GM20431 (cell line): ENCODE measurements at regions not wholly inside any gene's neighbourhood (a gene's known extent, or its start where the extent isn't known, plus 50 kb on each side); places are given as distances from the start of the nearest gene placed in this dataset.

Source experiments
- in situ Hi-C: fragments of 300-500 bp; cut with MseI, MboI; formaldehyde crosslinking; loops from one replicate; pipeline ENCODE4 v1.15.0; 2020; ENCODE audit warnings: low sequenced_read_pairs; ENCODE audit not compliant: unreplicated experiment

DNA sequence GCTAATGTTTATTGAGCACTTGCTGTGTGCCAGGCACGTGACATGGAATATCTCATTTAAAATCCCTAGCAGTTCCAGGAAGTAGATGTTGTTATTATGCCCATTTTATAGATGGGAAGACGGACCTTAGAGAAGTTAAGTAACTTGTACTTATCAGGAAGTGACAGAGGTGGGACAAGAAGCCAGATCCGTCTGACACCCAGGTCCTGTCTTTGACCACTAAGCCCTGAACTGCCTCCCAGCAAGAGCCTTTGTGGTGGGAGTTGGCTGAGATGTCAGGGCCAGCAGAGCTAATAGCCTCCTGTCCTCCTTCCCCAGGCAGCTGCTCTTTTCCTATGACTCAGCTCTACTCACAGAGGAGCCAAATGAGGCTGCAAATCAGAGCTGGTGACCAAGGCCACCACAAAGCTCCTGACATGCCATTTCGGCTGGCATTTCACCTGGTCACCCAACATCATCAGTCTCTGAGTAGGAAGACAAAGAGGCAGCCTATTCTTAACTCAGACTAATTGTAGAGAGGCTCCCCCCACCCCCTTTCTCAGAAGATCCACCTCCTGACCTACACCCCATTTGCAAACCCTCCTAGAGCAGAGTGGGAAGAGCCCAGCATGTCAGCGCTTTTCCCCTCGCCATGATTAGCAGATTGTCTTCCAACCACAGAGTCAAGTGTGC lies 175.1 kb upstream of the KIT start:
- in situ Hi-C loops = no loop called here

DNA sequence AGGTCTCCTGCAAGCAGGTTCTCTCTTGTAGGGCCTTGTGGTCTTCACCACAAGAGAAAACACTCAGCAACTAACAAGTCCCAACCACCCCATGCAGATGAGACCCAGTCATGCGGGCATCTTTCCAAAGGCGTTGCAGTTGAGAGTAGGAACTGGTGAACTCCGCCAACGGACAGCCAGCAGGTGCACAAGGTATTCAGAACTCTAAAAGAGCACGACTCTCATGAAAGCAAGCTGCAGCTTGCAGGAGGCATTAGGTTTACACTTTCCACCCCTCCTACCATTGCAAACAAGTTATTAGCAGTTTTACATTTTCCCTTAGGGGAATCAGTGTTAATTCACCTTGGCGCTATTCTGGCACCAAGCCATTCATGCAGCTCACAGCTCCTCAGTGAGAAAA lies 173.4 kb upstream of the KIT start:
- in situ Hi-C loops = no loop called here

DNA sequence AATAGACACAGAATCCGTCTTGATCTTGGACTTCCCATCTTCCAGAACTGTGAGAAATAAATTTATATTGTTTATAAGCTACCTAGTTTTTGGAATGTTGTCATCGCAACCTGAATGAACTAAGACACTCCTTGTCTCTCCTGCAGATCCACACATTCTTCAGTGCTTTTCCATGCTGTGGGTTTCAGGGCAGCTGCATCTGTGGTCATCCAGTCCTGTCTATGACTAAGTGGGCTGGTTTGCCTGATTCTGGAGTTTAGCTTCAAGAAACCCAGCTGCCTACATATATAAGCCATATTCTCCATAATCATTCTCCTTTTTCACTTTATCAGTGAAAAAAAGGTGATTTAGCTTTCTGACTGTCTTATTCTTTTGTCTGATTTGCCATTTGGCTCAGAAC lies 170.3 kb upstream of the KIT start:
- in situ Hi-C loops = no loop called here

DNA sequence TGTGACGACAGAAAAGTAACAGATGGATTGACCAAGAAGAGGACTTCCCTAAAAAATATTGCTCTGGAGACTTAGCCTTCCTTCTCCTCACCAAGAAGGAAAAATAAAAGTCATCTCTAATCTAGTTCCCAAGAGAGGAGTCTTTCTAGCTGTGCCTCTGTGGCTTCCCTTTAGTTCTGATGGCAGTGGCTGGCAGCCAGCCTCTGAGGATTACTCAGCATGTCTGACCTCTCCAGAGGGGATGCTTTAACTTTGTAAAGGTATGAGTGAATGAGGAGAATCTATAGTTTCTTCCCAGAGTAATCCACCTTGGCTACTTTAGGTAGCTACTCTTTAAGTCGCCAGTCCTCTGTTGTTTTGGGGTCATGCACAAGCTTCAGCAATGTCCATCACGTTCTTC lies 163.9 kb upstream of the KIT start:
- in situ Hi-C loops = no loop called here

DNA sequence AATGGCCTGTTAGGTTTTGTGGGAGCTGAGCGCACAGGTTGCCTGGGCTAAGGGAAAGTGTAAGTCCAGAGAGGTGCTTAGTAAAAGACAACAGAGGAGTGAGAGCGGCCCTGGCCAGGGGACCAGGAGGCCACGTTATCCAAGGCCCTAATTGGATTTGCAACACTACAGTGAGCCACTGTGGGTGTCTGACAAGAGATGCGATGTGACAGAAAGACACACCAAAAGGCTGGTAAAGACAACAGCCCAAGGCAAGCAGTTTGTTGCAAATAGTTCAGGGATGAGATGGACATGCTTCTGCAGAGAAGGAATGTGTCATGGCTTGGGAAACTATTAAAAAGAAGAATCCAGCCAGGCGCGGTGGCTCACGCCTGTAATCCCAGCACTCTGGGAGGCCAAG lies 162.7 kb upstream of the KIT start:
- in situ Hi-C loops = no loop called here

DNA sequence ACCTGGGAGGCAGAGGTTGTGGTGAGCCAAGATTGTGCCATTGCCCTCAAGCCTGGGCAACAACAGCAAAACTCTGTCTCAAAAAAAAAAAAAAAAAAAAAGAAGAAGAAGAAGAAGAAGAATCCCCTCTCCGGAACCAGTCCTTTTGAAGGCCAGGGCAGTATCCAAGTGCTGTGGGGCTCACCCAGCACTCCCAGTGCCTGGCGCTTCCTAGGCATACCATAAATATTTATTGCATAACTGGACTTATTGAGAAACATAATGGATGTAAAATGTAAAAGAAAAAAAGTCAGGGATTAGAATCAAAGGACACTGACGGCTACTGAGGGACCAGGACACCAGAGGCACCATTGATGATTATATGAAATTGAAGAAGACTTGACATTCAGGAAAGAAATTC lies 162.1 kb upstream of the KIT start:
- in situ Hi-C loops = no loop called here

DNA sequence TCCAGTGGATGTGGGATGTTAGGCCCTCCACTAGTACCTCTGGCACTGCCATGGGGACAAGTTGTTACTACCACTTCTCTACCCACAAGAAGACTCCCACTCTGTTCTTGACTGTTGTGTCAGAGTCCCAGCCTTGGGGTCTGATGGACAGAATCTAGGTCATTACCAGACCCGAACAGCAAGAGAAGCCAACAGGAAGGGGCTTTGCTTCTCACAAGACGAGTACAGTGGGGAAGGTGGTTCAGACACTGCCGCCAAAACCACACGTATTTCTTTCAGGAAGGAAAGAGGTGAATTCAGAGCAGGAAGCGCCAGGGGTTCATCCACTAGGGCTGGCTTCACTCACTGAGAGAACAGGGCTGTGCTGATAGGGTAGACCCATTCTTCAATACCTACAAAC lies 161.3 kb upstream of the KIT start:
- in situ Hi-C loops = no loop called here

DNA sequence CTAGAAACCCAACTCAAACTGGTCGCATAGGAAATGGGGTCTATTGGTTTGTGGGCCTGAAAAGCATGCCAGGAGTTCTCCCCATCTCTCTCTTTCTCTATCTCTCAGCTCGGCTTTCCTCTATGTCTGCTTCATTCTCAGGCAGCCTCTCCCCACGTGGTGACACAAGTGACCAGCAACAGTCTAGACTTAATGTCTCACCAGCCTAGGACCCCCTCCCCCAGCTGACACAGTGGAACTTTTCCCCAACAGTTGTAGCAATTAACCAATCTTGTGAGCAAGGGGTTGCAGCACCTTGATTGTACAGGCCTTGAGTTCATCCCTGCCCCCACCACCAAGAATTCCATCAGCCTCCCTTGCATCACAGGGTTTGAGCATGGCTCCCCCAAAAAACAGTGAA lies 159.8 kb upstream of the KIT start:
- in situ Hi-C loops = no loop called here

DNA sequence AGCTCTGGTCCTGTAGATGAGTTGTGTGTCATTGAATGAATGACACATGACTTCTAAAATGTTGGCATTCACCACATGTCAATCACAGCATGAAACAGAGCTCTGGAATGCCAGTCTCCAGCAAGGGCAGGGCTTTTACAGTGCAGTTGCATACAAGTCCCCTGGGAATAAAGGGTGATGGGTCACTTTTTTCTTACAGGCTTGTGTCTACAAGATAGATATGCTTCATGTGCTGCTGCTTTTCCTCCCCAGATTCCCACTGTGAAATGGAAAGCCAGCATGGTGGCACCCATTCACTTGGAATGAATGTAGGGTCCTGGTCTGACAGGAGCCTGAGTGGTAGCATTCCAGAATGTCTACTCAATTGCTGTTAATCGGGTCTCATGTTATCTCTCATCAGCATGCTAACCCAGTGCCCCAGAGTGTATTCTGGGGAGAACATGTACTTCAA lies 159.1 kb upstream of the KIT start:
- in situ Hi-C loops = no loop called here

DNA sequence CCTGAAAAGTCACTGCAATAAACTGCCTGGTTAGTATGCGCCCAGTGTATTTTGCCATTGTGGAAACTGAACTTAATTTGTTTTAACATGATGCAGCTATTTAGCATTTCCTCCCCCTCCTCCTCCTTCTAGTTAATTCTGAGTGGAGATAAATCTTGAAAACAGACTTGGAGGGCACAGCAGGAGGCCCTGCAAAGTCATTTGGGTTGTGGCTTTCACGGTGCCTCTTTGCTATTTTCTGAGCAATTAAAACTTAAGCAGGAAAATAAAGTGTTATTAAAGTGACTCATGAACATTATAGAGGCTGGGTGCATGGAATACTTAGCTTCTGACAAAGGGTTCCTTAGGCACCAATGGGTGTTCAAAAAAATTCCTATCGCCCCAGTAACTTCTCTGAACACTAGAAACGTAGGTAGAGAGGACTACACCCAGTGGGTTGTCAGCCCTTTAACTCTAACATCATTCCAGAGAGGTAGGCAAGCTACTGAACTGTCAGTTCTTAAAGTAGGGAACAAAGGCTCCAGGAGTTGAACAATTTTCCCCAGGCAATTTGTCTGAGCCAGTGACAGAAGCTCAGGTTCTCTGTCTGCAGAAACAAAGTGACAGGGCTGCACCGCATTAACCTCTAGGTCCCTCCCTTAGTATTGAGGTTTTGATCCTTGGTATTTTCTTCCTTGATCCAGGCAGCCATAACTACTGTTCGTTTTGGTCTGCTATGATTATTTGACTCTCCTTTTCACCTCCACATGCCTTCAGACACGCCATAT lies 158.3 kb upstream of the KIT start:
- in situ Hi-C loops = no loop called here

DNA sequence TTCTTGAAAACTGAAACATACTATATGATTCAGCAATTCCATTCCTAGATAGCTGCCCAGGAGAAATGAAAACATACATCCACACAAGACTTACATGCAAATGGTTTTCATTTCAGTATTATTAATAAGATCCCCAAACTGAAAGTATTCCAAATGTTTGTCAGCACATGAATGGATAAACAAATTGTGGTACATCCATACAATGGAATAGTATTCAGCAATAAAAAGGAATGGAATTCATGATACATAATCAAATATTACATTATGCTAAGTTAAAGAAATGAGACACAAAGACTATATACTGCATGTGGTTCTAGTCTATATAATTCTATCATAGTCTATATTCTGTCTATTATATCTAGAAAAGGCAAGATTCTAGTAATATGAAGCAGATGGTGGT lies 152.4 kb upstream of the KIT start:
- in situ Hi-C loops = no loop called here

DNA sequence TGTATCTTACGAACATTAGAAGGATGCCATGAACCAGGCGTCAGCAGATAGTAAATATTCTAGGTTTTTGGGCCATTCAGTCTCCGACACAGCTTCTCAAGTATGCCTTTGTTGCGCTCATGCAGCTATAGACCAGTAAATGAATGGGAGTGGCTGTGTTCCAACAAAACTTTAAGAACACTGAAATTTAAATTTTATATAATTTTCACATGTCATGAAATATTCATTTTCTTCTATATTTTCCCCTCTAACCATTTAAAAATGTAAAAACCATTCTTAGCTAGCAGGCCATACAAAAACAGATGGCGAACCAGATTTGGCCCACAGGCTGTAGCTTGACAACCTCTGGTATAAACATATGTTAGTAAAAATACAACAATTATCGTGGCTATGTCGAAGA lies 151.8 kb upstream of the KIT start:
- in situ Hi-C loops = no loop called here

DNA sequence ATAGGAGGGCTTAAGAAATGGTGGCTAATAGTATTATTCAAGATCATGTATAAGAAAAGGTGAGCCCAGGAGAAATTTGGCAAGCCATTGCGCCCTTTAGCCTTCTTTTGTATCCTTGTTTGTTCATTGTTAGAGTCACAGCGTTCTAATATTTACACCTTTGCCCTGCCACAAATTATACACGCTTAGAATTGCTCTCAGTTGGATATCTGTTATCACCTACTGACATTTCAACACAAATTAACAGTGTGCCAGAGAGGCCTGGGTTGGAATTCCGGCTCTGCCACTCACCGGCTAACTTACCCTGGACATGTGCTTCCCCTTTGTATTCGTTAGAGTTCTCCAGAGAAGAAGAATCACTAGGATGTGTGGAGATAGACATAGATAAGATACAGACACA lies 148.7 kb upstream of the KIT start:
- in situ Hi-C loops = no loop called here

DNA sequence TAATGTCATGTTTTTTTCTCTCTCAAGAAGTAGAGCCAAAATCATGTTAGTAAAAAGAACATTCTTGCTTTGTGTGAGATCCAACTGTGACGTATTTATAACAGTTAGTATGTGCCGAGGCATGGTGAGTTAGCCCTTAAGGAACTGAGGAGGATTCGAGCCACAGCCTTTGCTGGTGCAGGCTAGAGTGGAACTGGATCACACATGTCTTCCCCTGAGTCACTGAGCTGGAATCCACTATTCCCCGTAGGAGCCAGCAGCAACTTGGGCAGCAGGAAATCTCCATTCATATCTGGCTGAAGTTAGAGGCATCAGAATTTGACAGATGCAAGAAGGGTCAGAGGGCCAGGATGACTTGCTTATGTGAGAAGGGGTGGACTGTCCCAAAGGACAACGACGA lies 144.6 kb upstream of the KIT start:
- in situ Hi-C loops = no loop called here

DNA sequence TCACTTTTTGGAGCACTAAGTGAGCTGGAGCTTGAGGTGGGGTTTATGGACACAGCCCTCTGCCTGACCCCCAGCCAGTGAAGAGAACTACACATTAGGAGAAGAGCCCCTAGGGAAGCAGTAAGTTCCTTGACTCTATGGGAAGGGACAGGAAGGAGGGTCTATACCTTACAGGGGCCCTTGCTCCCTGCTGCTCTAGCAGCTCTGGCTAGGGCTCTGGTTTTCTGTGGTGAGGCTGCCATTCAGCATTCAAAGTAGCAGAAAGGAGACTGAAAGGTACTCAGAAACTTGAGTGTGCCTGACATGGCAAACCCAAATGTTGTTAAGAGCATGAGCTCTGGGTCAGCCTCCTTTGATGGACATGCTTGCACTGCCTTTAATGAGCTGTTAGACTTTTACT lies 144.0 kb upstream of the KIT start:
- in situ Hi-C loops = no loop called here

DNA sequence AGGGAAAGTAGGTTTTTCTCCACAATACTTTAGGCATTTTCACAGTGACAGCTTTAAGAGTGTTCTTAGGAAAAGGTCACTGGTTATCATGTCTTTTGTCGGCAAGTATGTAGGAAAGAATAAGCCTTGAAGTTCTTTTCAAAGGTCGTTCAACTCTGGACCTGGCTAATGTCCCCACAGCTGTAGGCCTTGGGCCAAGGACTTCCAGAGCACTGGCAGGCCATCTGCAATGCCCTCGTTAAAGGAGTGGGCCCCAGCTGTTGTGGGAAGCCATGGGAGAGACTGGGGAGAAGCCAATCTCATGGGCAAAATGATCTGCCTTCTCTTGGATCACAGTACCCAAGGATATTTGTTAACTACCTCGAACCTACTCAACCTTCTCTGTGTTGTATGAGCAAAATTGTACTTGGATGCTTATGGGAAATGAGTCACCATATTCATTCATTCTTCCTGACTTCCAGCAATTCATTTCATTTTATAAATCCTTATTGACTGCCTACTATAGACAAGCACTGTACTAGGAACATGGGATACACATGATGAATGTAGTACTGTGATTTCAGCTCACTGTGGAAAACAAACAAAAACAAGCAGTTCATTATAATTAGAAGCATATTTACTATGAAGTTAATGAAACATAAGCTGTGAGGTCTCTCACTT lies 141.1 kb upstream of the KIT start:
- in situ Hi-C loops = no loop called here

DNA sequence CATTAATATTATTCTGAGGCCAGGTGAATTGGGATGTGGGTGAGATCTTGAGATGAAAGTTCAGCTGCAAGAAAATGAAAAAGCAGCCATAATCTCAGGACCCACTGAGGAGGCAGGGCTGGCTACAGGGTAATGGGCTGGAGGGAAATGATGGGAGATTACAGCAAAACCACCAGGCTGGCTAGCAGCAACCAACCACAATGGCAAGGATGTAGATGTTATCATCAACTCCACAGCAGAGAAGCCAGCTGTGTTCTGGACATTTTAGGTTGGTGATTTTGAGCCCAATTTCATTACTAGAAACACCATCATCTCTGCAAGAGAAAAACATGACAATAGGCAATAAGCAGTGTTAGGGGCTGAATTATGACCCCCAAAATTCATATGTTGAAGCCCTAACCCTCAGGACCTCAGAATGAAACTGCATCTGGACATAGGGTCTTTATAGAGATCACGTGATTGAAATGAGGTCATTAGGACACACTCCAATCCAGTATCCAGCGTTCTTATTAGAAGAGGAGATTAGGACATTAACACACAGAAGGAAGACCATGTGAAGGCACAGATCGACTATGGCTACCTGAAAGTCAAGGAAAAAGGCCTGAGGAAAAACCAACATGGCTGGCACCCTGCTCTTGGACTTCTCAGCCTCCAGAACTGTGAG lies 139.8 kb upstream of the KIT start:
- in situ Hi-C loops = no loop called here

DNA sequence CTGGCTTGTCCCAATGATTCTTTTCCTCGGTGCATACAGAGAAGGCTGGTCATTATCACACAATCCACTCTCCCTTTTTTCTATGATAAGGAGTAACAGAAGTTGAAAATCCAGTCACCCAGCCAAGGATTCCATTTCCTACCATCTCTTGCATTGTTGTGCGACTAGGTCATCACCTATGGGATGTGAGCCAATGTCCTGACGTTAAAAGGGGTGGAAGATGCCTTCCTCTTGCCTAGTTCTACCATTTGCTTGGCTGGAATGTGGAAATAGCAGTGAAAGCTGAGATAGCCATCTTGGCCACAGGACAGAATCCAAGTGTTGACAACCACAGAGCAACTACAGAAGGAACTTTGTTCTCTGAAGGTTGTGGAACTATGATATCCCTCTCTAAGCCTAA lies 132.2 kb upstream of the KIT start:
- in situ Hi-C loops = loop anchor here (25.0 kb wide), 1 partner anchor 88 kb away; no protein-coding TSS in a partner anchor

DNA sequence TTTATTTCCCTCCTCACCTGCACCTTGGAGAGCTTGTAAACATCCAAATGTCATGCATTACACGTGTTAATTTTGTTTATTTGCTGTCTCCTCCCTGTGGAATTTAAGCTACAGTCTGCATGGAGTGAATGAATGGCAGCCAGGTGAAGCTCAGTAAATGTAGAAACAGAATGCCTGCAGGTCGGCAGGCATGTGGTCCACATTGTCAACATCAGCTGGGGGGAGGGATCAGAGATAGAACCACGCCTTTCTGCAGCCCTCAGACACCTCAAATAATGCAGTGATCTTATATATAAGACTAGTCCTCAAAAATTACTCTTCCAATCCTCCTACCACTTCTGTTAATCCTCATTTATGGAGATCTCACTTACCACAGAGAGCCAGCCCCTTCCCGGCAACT lies 131.2 kb upstream of the KIT start:
- in situ Hi-C loops = loop anchor here (25.0 kb wide), 1 partner anchor 89 kb away; no protein-coding TSS in a partner anchor

DNA sequence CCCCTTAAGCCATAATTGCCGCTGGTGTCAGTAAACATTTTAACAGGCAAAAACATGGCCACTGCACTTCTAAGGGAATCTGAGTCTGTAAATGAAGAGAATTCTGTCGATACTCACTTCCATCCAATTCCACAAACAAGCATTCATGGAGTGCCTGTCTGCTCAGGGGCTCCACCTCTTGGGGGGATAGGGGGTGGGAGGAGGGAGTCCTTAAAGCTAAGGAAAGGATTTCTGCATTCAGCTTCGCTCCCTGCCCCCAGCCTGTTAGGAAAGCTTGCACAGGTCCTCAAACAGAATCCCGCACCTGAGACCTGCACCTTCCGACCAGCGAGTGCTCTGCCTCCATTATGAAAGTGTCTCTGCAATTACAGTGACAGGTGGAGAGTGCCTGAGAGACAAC lies 130.2 kb upstream of the KIT start:
- in situ Hi-C loops = loop anchor here (25.0 kb wide), 1 partner anchor 90 kb away; no protein-coding TSS in a partner anchor
